ENCODE measurements at regions not wholly inside any gene's neighbourhood (a gene's known extent, or its start where the extent isn't known, plus 50 kb on each side); places are given as distances from the start of the nearest gene placed in this dataset.

DNA sequence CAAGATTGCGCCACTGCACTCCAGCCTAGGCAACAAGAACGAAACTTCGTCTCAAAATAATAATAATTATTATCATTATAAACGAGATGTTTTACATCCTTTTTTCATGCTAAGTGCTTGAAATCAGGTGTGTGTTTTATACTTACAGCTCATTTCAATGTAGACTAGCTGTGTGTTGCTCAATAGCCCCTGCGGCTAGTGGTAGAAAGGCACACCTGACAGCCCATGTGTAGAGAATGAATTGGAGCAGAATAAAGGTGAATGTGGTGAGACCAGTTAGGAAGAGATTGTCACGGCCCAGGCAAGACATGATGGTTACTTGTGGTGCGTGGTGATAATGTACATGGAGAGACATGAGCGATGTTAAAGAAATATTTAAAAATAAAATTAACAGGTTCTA lies 86.7 kb upstream of the TMEM26 start:
- WGBS, 2 experiments (ENCODE audit: low coverage in 1 of 2, low lambda C conversion rate in 2 of 2, missing lambda C conversion rate in 2 of 2), result 73 to 78% methylated on average over 8 of the region's 8 CpGs
- no peak for DNase-seq
- in situ Hi-C loops (cut with MboI), result no loop called here
- Histone ChIP-seq H3K27me3 (replicated peaks; ENCODE audit: insufficient read depth) (no peaks in the 10 kb centered on the region), H2AFZ (no peak overlapping the region), H3K4me1 (ENCODE audit: insufficient read depth) (no peaks in the 10 kb centered on the region), H3K9me3 (ENCODE audit: low read depth) (no peaks in the 10 kb centered on the region), H3K36me3 (ENCODE audit: low read depth) (no peaks in the 10 kb centered on the region), H4K20me1 (ENCODE audit: insufficient read depth) (no peaks in the 10 kb centered on the region), H3K9me2 (ENCODE audit: insufficient read depth) (no peaks in the 10 kb centered on the region), H3K79me2 (ENCODE audit: insufficient read depth) (no peaks in the 10 kb centered on the region), H3K4me2 (ENCODE audit: unreplicated experiment) (no peak overlapping the region), H3K27ac (no peak overlapping the region), H3K9ac (no peak overlapping the region), H3K4me3 (no peak overlapping the region), H3F3A (ENCODE audit: insufficient read depth) (no peaks in the 10 kb centered on the region)
- TF ChIP-seq EZH2phosphoT487 (IDR thresholded peaks at IDR 0.05; ENCODE audit: insufficient read depth, low read depth) (no peak), EZH2 (IDR thresholded peaks at IDR 0.05; ENCODE audit: insufficient read depth, poor library complexity, severe bottlenecking) (no peak)

- Histone ChIP-seq H3K36me3 (ENCODE audit: low read depth) (no peaks in the 10 kb centered on the region), H3K4me1 (ENCODE audit: insufficient read depth) (no peaks in the 10 kb centered on the region)
- in situ Hi-C loops (cut with MboI), result no loop called here
Observed at GRCh38 chr10:61529208-61529607, 76.0 kb upstream of the TMEM26 start.

DNA sequence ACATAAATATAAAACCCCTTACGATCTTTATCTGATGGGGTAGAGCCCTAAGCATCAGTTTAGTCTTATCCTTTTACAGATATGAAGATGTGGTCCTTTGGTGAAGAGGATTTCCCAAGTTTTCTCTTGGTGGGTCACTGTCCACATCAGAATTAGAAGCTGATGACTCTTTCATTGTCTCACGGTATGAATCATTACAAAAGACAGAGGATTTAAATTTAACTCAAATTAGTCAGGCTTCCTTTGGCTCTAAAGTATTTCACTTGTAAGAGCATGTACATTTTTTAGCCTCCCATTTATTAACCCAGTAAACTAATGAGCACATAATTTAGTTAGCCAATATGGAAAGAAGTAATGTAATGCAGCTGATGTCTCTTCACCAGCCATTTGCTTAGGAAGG lies 49.9 kb upstream of the TMEM26 start:
- in situ Hi-C loops (cut with MboI), result no loop called here
- H4K20me1 ChIP-seq (ENCODE audit: insufficient read depth), result no peaks in the 10 kb centered on the region
- no peaks in the 10 kb centered on the region for H3K9me2 ChIP-seq (ENCODE audit: insufficient read depth)
- no peaks in the 10 kb centered on the region for H3K79me2 ChIP-seq (ENCODE audit: insufficient read depth)
- H3K27me3 ChIP-seq (replicated peaks; ENCODE audit: insufficient read depth), result no peaks in the 10 kb centered on the region
- H3K36me3 ChIP-seq (ENCODE audit: low read depth), result no peaks in the 10 kb centered on the region
- WGBS, 2 experiments (ENCODE audit: low coverage in 1 of 2, low lambda C conversion rate in 2 of 2, missing lambda C conversion rate in 2 of 2), result 33 to 35% methylated on average over 2 of the region's 2 CpGs
- H3K4me3 ChIP-seq, result no peak overlapping the region
- H3K9me3 ChIP-seq (ENCODE audit: low read depth), result no peaks in the 10 kb centered on the region
- TF ChIP-seq EZH2 (IDR thresholded peaks at IDR 0.05; ENCODE audit: insufficient read depth, poor library complexity, severe bottlenecking) (no peak), EZH2phosphoT487 (IDR thresholded peaks at IDR 0.05; ENCODE audit: insufficient read depth, low read depth) (no peak)
- peaks cover 13% of the 10 kb centered on the region for H3K4me1 ChIP-seq (ENCODE audit: insufficient read depth)
- H2AFZ ChIP-seq, result no peak overlapping the region
- H3K9ac ChIP-seq, result no peak overlapping the region
- peaks cover 4% of the 10 kb centered on the region; the same call in 1 of the 2 replicates for H3F3A ChIP-seq (ENCODE audit: insufficient read depth)
- H3K27ac ChIP-seq, result no peak overlapping the region
- DNase-seq, result peak; percentile 85
- H3K4me2 ChIP-seq (ENCODE audit: unreplicated experiment), result peak overlapping the region; percentile 5

More at GRCh38 chr10:61529208-61529607, 76.0 kb upstream of the TMEM26 start:
- Histone ChIP-seq H3K9ac (no peak overlapping the region), H3K79me2 (ENCODE audit: insufficient read depth) (no peaks in the 10 kb centered on the region), H4K20me1 (ENCODE audit: insufficient read depth) (no peaks in the 10 kb centered on the region), H3K9me3 (ENCODE audit: low read depth) (no peaks in the 10 kb centered on the region), H3K4me3 (no peak overlapping the region), H3K27me3 (replicated peaks; ENCODE audit: insufficient read depth) (no peaks in the 10 kb centered on the region), H3F3A (ENCODE audit: insufficient read depth) (no peaks in the 10 kb centered on the region), H3K4me2 (ENCODE audit: unreplicated experiment) (no peak overlapping the region), H3K27ac (no peak overlapping the region), H2AFZ (no peak overlapping the region), H3K9me2 (ENCODE audit: insufficient read depth) (no peaks in the 10 kb centered on the region; the same call in 1 of the 2 replicates)
- DNase-seq, result no peak
- WGBS, 2 experiments (ENCODE audit: low coverage in 1 of 2, low lambda C conversion rate in 2 of 2, missing lambda C conversion rate in 2 of 2), result 23 to 29% methylated on average over 1 of the region's 1 CpG
- TF ChIP-seq EZH2phosphoT487 (IDR thresholded peaks at IDR 0.05; ENCODE audit: insufficient read depth, low read depth) (no peak), EZH2 (IDR thresholded peaks at IDR 0.05; ENCODE audit: insufficient read depth, poor library complexity, severe bottlenecking) (no peak)
